ENCODE measurements at regions not wholly inside any gene's neighbourhood (a gene's known extent, or its start where the extent isn't known, plus 50 kb on each side); places are given as distances from the start of the nearest gene placed in this dataset.

DNA sequence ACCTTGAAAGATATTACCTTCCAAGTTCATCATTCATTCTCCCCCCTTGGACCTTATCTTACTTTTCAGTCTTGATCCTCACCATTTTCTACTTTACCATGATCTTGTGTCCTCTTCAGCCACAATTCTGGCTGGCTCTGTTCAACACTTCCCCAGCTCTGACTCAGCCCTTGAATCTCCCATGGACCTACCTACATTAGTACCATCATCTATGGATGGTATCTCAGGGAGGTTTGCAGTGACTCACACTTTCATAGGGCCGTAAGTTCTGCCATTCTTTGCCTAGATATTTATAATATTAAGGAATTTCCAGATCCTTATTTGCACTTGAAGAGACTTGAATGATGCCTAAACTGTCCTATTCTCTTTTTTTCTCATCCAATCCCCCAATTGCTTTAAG is 213.7 kb upstream of the RORA start:
- H3K4me1 Mint-ChIP-seq: peaks cover 8% of the 10 kb centered on the region
- peaks cover 7% of the 10 kb centered on the region for H3K36me3 Mint-ChIP-seq
- H3K27ac Mint-ChIP-seq: no peak overlapping the region
- DNase-seq (ENCODE audit: low spot score) (no peak), ATAC-seq (no peak)
- peaks cover 16% of the 10 kb centered on the region for H3K9me3 Mint-ChIP-seq
- POLR2A ChIA-PET: no interaction called here
- no peaks in the 10 kb centered on the region for H3K27me3 Mint-ChIP-seq (ENCODE audit: low read depth)
- CTCF ChIA-PET: no interaction called here
- no peak overlapping the region for H3K4me3 Mint-ChIP-seq
- no peak for TF ChIP-seq NFYB (CRISPR knock-in tag; conservative IDR thresholded peaks at IDR 0.05; ENCODE audit: low read depth)
- TF ChIP-seq, protein P1, sequence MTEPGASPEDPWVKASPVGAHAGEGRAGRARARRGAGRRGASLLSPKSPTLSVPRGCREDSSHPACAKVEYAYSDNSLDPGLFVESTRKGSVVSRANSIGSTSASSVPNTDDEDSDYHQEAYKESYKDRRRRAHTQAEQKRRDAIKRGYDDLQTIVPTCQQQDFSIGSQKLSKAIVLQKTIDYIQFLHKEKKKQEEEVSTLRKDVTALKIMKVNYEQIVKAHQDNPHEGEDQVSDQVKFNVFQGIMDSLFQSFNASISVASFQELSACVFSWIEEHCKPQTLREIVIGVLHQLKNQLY (CRISPR knock-in tag; IDR thresholded peaks at IDR 0.05): no peak
- TF ChIP-seq USF1 (CRISPR knock-in tag; IDR thresholded peaks at IDR 0.05): no peak
- TF ChIP-seq IRF2 (CRISPR knock-in tag; IDR thresholded peaks at IDR 0.05; ENCODE audit: borderline replicate concordance, low read depth): no peak
- TF ChIP-seq TEAD1 (CRISPR knock-in tag; IDR thresholded peaks at IDR 0.05): no peak
- no peak for TF ChIP-seq AR (CRISPR knock-in tag; IDR thresholded peaks at IDR 0.05)
- TF ChIP-seq ZNF317 (CRISPR knock-in tag; IDR thresholded peaks at IDR 0.05; ENCODE audit: borderline replicate concordance, low read depth): no peak
- TF ChIP-seq, protein P2, sequence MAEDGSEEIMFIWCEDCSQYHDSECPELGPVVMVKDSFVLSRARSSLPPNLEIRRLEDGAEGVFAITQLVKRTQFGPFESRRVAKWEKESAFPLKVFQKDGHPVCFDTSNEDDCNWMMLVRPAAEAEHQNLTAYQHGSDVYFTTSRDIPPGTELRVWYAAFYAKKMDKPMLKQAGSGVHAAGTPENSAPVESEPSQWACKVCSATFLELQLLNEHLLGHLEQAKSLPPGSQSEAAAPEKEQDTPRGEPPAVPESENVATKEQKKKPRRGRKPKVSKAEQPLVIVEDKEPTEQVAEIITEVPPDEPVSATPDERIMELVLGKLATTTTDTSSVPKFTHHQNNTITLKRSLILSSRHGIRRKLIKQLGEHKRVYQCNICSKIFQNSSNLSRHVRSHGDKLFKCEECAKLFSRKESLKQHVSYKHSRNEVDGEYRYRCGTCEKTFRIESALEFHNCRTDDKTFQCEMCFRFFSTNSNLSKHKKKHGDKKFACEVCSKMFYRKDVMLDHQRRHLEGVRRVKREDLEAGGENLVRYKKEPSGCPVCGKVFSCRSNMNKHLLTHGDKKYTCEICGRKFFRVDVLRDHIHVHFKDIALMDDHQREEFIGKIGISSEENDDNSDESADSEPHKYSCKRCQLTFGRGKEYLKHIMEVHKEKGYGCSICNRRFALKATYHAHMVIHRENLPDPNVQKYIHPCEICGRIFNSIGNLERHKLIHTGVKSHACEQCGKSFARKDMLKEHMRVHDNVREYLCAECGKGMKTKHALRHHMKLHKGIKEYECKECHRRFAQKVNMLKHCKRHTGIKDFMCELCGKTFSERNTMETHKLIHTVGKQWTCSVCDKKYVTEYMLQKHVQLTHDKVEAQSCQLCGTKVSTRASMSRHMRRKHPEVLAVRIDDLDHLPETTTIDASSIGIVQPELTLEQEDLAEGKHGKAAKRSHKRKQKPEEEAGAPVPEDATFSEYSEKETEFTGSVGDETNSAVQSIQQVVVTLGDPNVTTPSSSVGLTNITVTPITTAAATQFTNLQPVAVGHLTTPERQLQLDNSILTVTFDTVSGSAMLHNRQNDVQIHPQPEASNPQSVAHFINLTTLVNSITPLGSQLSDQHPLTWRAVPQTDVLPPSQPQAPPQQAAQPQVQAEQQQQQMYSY (CRISPR knock-in tag; IDR thresholded peaks at IDR 0.05): no peak
- TF ChIP-seq ZNF232 (CRISPR knock-in tag; IDR thresholded peaks at IDR 0.05): no peak
- TF ChIP-seq, protein P3, sequence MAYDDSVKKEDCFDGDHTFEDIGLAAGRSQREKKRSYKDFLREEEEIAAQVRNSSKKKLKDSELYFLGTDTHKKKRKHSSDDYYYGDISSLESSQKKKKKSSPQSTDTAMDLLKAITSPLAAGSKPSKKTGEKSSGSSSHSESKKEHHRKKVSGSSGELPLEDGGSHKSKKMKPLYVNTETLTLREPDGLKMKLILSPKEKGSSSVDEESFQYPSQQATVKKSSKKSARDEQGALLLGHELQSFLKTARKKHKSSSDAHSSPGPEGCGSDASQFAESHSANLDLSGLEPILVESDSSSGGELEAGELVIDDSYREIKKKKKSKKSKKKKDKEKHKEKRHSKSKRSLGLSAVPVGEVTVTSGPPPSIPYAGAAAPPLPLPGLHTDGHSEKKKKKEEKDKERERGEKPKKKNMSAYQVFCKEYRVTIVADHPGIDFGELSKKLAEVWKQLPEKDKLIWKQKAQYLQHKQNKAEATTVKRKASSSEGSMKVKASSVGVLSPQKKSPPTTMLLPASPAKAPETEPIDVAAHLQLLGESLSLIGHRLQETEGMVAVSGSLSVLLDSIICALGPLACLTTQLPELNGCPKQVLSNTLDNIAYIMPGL (CRISPR knock-in tag; IDR thresholded peaks at IDR 0.05): no peak
- no peak for TF ChIP-seq FOXK1 (CRISPR knock-in tag; IDR thresholded peaks at IDR 0.05)
- TF ChIP-seq MYBL2 (CRISPR knock-in tag; IDR thresholded peaks at IDR 0.05): no peak
- TF ChIP-seq CREM (CRISPR knock-in tag; IDR thresholded peaks at IDR 0.05): no peak

DNA sequence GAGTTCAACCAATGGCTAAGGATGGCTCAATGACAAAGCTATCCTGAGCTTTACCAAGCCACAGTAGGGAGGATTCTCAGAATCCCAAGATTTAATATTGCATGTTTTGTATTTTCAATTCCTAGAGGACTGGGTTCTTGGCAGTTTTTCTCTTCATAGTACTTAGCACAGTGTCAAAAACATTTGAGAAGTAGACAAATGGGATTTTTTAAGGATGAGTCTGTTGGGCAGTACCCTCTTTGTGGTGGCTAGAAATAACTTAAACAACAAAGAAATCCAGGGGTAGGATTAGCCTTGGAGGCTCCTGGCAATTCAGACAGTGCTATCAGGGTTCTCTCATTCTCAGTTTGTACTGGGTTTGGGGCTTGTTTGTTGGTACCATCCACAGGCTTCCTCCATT is 212.8 kb upstream of the RORA start:
- Mint-ChIP-seq H3K27ac (no peak overlapping the region), H3K4me3 (no peak overlapping the region), H3K9me3 (peaks cover 16% of the 10 kb centered on the region), H3K27me3 (ENCODE audit: low read depth) (no peaks in the 10 kb centered on the region), H3K4me1 (peaks cover 8% of the 10 kb centered on the region), H3K36me3 (peaks cover 7% of the 10 kb centered on the region)
- ATAC-seq (no peak), DNase-seq (ENCODE audit: low spot score) (no peak)
- CTCF ChIA-PET: no interaction called here
- no peak for TF ChIP-seq JAZF1 (CRISPR knock-in tag; IDR thresholded peaks at IDR 0.05)
- no peak for TF ChIP-seq OVOL2 (CRISPR knock-in tag; IDR thresholded peaks at IDR 0.05; ENCODE audit: borderline replicate concordance)
- no peak for TF ChIP-seq GTF2I (CRISPR knock-in tag; conservative IDR thresholded peaks at IDR 0.05)
- TF ChIP-seq ZNF281 (CRISPR knock-in tag; IDR thresholded peaks at IDR 0.05): no peak
- no peak for TF ChIP-seq NR1H2 (CRISPR knock-in tag; IDR thresholded peaks at IDR 0.05)
- TF ChIP-seq ZNF423 (CRISPR knock-in tag; IDR thresholded peaks at IDR 0.05): no peak
- no peak for TF ChIP-seq IRF2 (CRISPR knock-in tag; IDR thresholded peaks at IDR 0.05; ENCODE audit: borderline replicate concordance, low read depth)
- no peak for TF ChIP-seq ZMAT4 (CRISPR knock-in tag; IDR thresholded peaks at IDR 0.05)
- POLR2A ChIA-PET: interaction anchor here (0.6 kb wide), 1 partner anchor 25 kb away, joined by 3 read pairs; no protein-coding TSS in a partner anchor

Data from WTC11 (cell line).